GM04503 (cell line): ENCODE measurements at regions not wholly inside any gene's neighbourhood (a gene's known extent, or its start where the extent isn't known, plus 50 kb on each side); places are given as distances from the start of the nearest gene placed in this dataset.
"Not testable (repeated sequence)": the region's sequence is repeated elsewhere in the genome, so short reads cannot be mapped to it uniquely, and the experiment has no call there.

Experiments used
- DNase-seq: peaks from one replicate; pipeline ENCODE4 v3.0.0-alpha.2; 2012; ENCODE audit warnings: low read depth

DNA sequence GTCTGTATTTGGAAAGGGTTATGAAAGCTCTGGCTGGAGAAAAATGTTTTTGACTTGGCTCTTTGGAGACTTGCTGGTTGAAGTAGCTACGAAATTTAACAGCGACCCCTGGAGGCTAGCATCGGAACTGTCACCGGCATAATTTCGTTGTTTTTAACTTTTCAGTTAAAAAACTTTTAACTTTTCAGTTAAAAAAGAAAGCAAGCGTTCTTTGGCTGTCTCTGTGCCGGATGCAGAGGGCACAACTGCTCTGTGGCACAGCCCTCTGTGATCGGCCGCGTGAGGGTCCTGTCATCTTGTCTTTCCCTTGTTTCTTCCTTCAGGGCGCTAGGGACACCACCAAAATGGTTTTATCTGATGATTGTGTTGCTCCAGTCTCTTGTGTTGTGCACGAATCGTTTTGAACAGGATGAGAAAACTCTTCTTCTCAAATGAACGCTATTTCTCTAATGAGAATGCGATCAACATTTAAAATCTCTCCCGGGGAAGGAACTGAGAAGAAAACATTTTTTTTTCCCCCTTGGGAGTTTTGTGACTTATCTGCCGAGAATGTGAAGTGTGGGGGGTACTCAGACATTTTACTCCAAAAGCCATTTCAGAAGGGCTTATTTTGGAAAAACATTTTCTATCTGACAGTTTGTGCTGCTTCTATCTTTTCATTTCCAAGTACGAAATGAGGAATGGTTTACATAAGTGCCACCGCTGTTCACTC, 57.1 kb downstream of the ADCYAP1 start:
- DNase-seq, result peak; percentile 13

DNA sequence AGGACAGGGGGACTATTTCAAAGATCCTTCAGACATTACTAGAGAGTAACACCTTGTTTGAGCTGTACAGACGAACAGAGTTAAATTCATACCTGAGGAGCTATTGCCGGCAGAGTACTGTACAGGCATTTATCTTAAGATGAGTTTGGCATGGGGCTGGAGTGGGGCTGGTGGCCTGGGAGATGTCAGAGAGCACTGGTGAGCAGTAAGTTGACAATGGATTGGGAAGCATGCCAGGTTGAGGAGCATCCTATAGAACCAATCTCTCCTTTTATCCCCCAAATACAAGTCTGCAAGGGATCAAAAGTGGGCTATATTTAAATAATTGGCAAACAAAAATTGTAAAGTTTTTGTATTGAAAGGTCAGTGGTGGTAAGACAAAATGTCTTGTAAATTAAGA, 58.6 kb downstream of the ADCYAP1 start:
- DNase-seq, result no peak

DNA sequence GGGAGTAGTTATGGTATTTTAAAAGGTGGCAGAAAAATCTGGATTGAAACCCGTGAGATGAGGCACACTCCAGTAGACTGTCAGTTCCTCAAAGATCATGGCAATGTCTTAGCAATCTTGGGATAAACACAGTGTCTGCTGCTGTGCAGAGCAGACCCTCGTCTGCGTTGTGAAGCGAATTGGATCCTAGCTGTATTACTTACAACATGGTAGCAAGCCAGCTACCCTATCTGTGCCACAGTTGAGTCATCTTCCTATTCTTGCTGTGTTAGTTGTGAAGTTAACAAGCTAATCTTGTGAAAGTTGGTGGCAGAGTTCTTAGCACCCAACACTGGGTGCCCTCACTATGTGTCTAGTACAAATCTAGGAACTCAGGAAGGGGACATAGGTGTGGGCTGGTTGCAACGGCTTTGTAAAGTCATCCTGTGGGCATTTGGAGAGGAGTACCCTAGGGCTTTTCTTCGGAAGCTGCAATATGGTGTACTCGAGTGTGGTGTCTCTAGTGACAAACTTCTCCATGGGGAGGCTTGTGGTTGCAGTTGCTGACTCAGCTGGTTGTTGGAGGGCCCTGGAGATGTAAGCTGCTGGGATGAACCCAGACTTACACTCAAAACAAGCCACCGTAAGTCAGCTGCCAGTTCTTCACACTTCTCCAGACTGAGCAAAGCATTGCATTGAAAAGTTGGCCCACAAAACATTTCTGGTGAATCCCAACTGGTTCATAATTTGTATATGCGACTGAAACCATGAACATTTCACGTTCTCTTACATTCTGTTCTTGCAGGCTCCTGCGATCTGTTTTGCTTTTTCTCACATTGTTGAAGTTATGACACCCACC, 61.5 kb downstream of the ADCYAP1 start:
- no peak for DNase-seq

DNA sequence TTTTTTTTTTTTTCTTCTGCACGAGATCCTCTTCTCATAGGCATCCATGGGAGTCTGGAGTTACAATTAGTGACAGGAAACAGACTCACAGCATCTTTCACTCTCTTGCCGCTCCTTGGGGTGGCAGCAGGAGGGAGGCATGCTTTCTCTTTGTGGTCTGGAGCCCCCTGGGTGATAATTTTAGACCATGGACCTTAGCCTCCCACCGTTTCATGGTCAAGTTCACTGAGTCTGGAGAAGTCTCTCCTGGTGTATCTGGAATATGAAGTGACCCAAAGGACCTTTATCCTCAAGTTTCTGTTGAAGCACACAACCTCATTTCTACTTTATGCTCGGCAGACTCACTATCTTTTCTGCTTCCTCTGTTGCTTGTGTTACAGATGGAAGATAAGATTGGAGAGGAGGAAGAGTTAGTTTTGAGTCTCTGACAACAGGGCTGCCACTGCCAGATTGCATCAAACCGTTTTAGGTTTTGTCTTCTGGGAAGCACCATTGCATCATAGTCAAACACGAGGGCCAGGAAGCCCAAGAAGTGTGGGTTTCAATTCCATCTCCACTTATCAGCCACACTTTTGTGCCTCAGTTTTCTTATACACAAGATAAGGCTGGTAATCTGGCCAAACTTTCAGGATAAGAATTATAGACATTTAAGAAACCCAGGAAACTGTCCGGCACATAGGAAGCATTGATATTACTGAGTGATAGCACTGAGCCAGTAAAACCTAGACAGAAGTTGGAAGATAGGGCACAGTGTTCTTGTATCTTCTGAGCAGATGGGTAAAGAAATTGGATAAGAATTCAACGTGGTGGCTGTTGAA, 62.3 kb downstream of the ADCYAP1 start:
- no peak for DNase-seq

DNA sequence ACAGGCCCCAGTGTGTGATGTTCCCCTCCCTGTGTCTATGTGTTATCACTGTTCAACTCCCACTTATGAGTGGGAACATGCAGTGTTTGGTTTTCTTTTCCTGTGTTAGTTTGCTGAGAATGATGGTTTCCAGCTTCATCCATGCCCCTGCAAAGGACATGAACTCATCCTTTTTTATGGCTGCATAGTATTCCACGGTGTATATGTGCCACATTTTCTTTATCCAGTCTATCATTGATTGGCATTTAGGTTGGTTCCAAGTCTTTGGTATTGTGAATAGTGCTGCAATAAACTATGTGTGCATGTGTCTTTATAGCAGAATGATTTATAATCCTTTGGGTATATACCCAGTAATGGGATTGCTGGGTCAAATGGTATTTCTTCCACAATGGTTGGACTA, 64.2 kb downstream of the ADCYAP1 start:
- DNase-seq, result not testable (repeated sequence)

DNA sequence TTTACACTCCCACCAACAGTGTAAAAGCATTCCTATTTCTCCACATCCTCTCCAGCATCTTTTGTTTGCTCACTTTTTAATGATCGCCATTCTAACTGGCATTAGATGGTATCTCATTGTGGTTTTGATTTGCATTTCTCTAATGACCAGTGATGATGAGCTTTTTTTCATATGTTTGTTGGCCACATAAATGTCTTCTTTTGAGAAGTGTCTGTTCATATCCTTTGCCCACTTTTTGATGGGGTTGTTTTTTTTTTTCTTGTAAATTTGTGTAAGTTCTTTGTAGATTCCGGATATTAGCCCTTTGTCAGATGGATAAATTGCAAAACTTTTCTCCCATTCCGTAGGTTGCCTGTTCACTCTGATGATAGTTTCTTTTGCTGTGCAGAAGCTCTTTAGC, 64.6 kb downstream of the ADCYAP1 start:
- DNase-seq, result not testable (repeated sequence)

DNA sequence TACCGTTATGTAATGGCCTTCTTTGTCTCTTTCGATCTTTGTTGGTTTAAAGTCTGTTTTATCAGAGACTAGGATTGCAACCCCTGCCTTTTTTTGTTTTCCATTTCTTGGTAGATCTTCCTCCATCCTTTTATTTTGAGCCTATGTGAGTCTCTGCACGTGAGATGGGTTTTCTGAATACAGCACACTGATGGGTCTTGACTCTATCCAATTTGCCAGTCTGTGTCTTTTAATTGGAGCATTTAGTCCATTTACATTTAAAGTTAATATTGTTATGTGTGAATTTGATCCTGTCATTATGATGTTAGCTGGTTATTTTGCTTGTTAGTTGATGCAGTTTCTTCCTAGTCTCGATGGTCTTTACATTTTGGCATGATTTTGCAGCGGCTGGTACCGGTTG, 69.9 kb downstream of the ADCYAP1 start:
- DNase-seq, result not testable (repeated sequence)

DNA sequence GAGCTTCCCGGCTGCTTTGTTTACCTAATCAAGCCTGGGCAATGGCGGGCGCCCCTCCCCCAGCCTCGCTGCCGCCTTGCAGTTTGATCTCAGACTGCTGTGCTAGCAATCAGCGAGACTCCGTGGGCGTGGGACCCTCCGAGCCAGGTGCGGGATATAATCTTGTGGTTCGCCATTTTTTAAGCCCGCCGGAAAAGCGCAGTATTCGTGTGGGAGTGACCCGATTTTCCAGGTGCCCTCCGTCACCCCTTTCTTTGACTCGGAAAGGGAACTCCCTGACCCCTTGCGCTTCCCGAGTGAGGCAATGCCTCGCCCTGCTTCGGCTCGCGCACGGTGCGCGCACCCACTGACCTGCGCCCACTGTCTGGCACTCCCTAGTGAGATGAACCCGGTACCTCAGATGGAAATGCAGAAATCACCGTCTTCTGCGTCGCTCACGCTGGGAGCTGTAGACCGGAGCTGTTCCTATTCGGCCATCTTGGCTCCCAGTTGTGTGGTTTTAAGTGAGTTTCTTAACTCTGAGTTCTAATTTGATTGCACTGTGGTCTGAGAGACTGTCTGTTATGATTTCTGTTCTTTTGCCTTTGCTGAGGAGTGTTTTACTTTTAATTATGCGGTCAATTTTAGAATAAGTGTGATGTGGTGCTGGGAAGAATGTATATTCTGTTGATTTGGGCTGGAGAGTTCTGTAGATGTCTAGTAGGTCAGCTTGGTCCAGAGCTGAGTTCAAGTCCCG, 71.9 kb downstream of the ADCYAP1 start:
- DNase-seq, result not testable (repeated sequence)

DNA sequence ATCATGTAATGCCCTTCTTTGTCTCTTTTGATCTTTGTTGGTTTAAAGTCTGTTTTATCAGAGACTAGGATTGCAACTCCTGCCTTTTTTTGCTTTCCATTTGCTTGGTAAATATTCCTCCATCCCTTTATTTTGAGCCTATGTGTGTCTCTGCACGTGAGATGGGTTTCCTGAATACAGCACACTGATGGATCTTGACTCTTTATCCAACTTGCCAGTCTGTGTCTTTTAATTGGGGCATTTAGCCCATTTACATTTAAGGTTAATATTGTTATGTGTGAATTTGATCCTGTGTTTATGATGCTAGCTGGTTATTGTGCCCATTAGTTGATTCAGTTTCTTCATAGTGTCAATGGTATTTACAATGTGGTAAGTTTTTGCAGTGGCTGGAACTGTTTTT, 72.7 kb downstream of the ADCYAP1 start:
- not testable (repeated sequence) for DNase-seq

DNA sequence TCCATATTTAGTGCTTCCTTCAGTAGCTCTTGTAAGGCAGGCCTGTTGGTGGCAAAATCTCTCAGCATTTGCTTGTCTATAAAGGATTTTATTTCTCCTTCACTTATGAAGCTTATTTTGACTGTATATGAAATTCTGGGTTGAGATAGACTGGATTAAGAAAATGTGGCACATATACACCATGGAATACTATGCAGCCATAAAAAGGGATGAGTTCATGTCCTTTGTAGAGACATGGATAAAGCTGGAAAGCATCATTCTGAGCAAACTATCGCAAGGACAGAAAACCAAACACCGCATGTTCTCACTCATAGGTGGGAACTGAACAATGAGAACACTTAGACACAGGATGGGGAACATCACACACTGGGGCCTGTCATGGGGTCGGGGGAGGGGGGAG, 73.1 kb downstream of the ADCYAP1 start:
- DNase-seq, result not testable (repeated sequence)

DNA sequence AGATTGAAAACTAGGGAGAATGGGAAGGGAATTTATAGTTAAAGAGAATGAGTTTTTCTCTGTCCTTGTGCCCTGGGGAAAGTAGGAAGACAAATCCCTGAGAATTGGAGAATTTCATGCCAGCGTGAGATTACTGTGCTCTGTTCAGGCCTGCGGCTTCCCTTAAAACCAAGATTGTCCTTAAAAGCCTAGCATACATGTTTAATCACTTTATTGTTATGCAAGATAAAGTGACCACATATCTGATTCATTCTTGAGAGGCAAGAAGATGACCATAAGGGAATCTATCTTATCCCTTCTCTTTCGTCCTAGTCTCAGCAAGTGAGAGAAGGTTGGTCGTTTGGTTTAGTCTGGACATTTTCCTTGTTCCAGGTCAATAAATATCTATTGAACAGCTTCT, 75.9 kb downstream of the ADCYAP1 start:
- no peak for DNase-seq

DNA sequence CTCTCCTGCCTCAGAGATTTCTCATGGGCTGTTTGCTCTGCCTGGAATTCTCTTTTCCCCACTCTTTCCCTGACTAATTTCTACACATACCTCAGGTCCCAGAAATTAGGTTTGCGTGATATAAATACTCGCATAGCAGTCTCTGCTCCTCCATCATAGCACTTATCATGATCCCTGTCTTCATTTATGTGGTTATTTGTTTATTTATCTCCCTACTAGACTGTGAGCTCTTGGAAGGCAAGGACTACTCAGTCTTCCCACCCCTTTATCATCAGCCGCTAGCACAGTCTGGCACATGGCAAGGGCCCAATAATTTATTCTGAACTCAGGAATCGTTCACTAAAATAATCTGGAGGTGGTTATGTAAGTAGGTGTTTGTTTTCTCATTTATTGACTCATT, 79.3 kb downstream of the ADCYAP1 start:
- DNase-seq, result no peak

DNA sequence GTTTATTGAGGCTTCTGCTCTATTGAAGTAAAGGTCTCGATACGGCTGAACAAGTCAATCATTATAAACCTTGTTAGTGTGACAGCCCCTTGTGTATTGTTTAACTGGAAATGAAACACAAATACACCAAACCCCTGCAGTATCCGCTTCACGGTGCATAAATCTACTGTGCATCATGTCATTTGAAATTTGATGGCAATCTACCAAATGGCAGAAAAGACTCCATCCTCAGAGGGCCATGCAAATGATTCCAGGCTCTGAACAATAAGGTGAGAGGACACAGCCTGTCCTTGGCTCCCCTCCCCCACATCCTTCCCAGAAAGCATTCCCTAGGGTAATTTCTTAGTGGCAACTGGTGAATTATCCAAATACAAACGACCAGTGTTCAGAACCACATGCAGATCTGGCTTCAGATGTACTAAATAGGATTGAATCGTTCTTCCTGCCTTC, 80.6 kb downstream of the ADCYAP1 start:
- DNase-seq, result no peak

DNA sequence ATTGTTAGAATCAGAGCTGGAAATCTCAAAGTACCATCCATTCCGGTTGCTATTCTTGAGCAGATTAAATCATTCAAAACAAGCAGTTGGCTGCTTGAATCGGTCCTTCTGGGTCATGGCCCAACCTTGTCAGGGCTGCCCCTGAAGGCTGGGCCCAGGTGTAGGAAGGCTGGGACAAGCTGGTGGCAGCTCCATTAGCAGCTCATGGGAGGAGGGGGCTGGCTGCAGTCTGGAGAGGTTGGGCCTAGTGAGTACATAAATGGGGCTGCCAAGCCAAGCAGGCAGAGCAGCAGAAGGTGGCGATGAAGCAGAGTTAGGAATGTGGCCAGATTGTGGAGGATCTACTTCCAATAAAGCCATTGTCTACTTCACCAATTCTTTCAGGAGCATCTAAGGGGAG, 81.4 kb downstream of the ADCYAP1 start:
- DNase-seq, result no peak

DNA sequence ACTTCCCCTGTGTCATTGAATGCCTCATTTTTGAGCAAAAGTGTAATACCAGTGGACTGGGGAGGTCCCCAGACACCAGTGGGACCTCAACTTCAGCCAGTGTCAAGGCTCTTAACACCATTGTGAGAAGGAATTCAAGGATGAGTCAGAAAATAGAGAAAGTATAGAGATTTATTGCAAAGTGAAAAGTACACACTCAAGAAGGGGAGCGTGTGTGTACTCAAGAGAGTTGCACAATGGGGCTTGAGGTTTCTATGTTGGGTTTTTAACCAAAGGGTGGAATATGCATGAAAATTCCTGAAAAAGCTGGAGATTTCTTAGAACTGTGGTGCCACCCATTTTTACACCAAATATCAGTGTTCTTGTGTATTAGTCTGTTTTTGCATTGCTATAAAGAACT, 81.9 kb downstream of the ADCYAP1 start:
- DNase-seq, result no peak

DNA sequence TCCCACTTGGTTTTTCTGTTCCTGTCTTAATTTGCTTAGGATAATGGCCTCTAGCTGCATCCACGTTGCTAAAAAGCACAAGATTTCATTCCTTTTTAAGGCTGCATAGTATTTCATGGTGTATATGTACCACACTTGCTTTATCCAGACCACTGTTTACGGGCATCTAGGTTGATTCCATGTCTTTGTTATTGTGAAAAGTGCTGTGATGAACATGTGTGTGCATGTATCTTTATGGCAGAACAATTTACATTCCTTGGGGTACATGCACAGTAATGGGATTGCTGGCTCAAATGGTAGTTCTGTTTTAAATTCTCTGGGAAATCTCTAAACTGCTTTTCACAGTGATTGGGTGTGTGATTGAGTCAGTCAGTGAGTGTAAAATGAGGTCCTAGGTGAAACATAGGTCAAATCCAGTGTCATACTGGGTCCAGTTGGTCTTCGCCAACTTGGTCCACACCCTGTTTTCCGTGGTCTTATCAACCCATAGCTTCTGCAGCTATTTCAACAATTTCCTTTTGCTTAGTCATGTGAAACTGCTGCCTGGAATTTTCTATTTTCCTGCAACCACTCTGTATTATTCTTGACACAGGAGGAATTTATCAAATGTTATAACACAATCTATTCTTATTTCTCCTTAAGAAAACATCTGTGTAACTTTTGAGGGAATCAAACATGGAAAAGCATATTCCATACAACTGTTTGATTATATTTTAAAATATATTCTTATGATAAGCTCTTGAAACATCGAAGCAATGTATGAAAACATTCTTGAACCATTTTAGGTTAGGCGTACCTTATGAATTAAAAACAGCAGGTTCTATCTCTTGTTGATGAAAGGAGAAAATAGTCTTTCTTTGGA, 82.9 kb downstream of the ADCYAP1 start:
- DNase-seq, result peak; percentile 69

DNA sequence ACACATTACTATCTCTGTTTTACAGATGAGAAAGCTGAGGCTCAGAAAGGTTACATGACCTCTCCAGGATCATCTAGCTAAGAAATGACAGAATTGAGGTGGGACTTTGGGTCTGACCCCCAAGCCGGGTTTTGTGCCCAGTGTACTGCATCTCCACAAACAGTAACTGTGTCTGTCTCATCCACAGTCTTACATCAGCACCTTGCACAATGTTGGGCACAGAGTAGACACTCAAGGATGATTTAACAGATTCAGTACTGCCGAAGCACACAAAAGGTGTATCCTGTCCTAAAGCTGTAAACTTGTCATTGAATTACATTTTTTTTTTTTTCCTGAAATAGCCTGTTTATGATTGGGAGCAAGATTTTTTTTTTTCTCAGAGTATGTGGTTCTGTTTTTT, 84.8 kb downstream of the ADCYAP1 start:
- no peak for DNase-seq

DNA sequence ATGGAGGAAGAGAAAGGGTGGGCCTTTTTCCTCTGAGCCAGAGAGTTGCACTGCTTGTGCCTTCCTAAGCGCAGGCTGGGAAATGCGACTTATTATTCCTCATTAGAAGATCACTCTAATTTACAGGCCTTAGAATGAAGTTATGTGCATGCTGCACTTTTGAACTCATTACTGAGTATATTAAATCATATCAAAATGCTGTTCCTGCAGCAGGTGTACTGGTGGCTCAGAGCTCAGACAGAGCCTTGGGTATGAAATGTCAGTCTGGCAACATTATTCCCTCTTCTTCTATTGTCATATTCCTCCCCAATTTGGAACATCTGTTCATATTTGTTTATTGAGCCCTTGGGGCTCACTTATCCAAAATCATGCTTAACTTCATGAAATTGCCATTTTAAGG, 85.5 kb downstream of the ADCYAP1 start:
- no peak for DNase-seq

DNA sequence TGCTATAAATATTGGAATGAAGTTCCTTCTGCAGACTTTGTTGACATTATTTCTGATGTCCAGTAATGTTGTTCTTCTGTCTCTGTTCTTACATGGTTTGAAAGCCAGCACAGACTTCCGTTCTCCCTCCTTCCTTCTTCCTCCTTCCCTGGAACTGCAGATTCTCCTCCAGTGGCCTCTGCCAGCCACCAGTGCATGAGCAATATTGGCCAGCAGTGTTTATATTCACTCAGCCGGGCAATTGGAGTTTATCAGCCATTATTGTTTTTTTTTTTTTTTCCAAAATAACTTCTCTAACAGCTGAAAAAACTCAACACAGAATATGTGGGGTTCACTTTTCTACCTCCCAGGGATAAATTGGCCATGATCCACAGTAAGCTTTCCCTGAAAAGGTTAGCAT, 86.8 kb downstream of the ADCYAP1 start:
- DNase-seq, result no peak

DNA sequence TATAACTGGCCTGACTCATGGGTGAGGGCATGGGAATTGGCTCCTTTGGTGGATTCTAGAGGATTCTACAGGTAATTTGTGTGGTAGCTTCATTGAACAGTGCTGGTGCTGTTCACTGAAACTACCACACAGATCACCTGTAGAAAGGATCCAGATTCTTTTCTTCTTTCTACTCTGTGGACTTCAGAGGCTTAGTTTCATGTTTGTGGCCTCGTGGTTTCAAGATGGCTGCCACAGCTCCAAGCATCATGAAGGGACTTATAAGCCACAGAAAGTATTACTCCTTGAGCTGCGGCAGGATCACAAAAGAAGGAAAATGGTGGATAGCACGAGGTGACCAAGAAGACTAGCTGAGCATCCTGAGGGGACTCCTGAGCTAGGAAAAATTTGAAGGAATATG, 88.9 kb downstream of the ADCYAP1 start:
- no peak for DNase-seq

DNA sequence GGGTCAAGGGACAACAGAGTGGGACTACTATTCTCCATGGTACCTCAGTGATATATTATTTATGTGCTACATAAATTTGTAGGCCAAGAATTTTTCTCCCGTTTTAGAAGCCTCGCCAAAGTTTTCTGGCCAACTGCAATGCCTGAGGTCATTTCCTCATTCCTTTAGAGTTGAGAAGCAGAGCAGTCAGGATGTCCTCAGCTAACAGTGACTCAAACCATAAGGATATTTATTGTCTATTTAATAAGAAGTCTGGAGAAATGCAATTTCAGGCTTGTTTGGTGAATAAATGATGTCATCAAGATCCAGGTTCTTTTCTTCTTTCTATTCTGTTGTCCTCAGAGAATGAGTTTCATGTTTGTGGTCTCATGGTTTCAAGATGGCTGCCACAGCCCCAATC, 91.0 kb downstream of the ADCYAP1 start:
- peak; percentile 76 for DNase-seq
